ENCODE measurements at regions not wholly inside any gene's neighbourhood (a gene's known extent, or its start where the extent isn't known, plus 50 kb on each side); places are given as distances from the start of the nearest gene placed in this dataset.

- Histone ChIP-seq H3K4me1 (ENCODE audit: control insufficient read depth, insufficient read depth, low read length) (no peaks in the 10 kb centered on the region), H3K9me3 (ENCODE audit: control insufficient read depth, insufficient read depth, low read depth, low read length) (no peaks in the 10 kb centered on the region), H3K4me3 (ENCODE audit: low read depth, low read length) (no peak overlapping the region), H3K36me3 (ENCODE audit: control insufficient read depth in 2 of 2, insufficient read depth in 1 of 2, low read length in 2 of 2) (no peaks in the 10 kb centered on the region), H3K27ac (ENCODE audit: extremely low read depth, low read depth, low read length) (no peak overlapping the region)
- TF ChIP-seq, protein P1, sequence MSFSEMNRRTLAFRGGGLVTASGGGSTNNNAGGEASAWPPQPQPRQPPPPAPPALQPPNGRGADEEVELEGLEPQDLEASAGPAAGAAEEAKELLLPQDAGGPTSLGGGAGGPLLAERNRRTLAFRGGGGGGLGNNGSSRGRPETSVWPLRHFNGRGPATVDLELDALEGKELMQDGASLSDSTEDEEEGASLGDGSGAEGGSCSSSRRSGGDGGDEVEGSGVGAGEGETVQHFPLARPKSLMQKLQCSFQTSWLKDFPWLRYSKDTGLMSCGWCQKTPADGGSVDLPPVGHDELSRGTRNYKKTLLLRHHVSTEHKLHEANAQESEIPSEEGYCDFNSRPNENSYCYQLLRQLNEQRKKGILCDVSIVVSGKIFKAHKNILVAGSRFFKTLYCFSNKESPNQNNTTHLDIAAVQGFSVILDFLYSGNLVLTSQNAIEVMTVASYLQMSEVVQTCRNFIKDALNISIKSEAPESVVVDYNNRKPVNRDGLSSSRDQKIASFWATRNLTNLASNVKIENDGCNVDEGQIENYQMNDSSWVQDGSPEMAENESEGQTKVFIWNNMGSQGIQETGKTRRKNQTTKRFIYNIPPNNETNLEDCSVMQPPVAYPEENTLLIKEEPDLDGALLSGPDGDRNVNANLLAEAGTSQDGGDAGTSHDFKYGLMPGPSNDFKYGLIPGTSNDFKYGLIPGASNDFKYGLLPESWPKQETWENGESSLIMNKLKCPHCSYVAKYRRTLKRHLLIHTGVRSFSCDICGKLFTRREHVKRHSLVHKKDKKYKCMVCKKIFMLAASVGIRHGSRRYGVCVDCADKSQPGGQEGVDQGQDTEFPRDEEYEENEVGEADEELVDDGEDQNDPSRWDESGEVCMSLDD (tag by site-specific recombination; IDR thresholded peaks at IDR 0.05), result no peak
- TF ChIP-seq ZNF510 (tag by site-specific recombination; IDR thresholded peaks at IDR 0.05; ENCODE audit: insufficient replicate concordance) (no peak), PRDM4 (tag by site-specific recombination; IDR thresholded peaks at IDR 0.05) (no peak), ZIC2 (tag by site-specific recombination; IDR thresholded peaks at IDR 0.05) (no peak), GFI1B (tag by site-specific recombination; IDR thresholded peaks at IDR 0.05) (no peak), BCL11A (tag by site-specific recombination; IDR thresholded peaks at IDR 0.05; ENCODE audit: low read depth) (no peak), ZNF48 (tag by site-specific recombination; IDR thresholded peaks at IDR 0.05) (no peak)
- CTCF ChIA-PET, result interaction anchor here (0.8 kb wide), 1 partner anchor 34 kb away, joined by 3 read pairs; no protein-coding TSS in a partner anchor
- POLR2A ChIA-PET, result no interaction called here
These were observed 1046.2 kb downstream of the XPNPEP1 start for GRCh38 chr10:108877095-108877561.

DNA sequence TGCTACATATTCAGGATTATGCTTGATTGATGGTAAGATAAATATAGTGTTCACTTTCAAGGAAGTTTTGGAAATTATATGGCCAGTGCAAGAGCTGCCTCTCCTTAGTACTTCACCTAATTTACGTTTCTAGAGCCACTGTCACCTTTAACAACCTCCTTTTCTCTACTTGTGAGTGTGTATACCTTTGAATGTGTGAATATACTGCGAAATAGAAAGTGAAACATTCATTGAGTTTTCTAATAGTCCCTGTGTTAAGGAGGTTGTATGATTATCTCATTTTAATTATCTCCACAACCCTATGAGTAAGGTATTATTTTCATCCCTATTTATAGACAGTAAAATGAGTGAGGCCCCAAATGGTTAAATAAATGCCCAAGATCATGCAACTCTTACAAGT is 1050.5 kb downstream of the XPNPEP1 start:
- Histone ChIP-seq H3K36me3 (ENCODE audit: control insufficient read depth in 2 of 2, insufficient read depth in 1 of 2, low read length in 2 of 2) (no peaks in the 10 kb centered on the region), H3K9me3 (ENCODE audit: control insufficient read depth, insufficient read depth, low read depth, low read length) (no peaks in the 10 kb centered on the region), H3K27ac (ENCODE audit: extremely low read depth, low read depth, low read length) (no peak overlapping the region), H3K4me3 (ENCODE audit: low read depth, low read length) (no peak overlapping the region), H3K4me1 (ENCODE audit: control insufficient read depth, insufficient read depth, low read length) (no peaks in the 10 kb centered on the region)
- ChIA-PET POLR2A (no interaction called here), CTCF (no interaction called here)
- TF ChIP-seq ZNF302 (tag by site-specific recombination; IDR thresholded peaks at IDR 0.05; ENCODE audit: low read depth) (no peak), ZNF2 (tag by site-specific recombination; IDR thresholded peaks at IDR 0.05) (no peak), GLI4 (tag by site-specific recombination; IDR thresholded peaks at IDR 0.05) (no peak), ZNF518A (tag by site-specific recombination; conservative IDR thresholded peaks at IDR 0.05; ENCODE audit: low read depth) (no peak), ZNF76 (tag by site-specific recombination; IDR thresholded peaks at IDR 0.05; ENCODE audit: borderline replicate concordance, low read depth) (no peak), ZNF114 (tag by site-specific recombination; IDR thresholded peaks at IDR 0.05) (no peak), ZNF510 (tag by site-specific recombination; IDR thresholded peaks at IDR 0.05; ENCODE audit: insufficient replicate concordance) (no peak), ZNF645 (tag by site-specific recombination; IDR thresholded peaks at IDR 0.05) (no peak), TCF7L2 (IDR thresholded peaks at IDR 0.05; ENCODE audit: borderline replicate concordance, low read depth, low read length) (no peak), ZNF660 (tag by site-specific recombination; IDR thresholded peaks at IDR 0.05) (no peak), ZNF184 (tag by site-specific recombination; IDR thresholded peaks at IDR 0.05) (no peak), ZSCAN5A (tag by site-specific recombination; IDR thresholded peaks at IDR 0.05) (no peak), ZNF132 (tag by site-specific recombination; IDR thresholded peaks at IDR 0.05; ENCODE audit: borderline replicate concordance) (no peak), ZNF16 (tag by site-specific recombination; IDR thresholded peaks at IDR 0.05; ENCODE audit: low read depth) (no peak)
- TF ChIP-seq, protein P2, sequence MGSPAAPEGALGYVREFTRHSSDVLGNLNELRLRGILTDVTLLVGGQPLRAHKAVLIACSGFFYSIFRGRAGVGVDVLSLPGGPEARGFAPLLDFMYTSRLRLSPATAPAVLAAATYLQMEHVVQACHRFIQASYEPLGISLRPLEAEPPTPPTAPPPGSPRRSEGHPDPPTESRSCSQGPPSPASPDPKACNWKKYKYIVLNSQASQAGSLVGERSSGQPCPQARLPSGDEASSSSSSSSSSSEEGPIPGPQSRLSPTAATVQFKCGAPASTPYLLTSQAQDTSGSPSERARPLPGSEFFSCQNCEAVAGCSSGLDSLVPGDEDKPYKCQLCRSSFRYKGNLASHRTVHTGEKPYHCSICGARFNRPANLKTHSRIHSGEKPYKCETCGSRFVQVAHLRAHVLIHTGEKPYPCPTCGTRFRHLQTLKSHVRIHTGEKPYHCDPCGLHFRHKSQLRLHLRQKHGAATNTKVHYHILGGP (tag by site-specific recombination; IDR thresholded peaks at IDR 0.05), result no peak
